ENCODE measurements at regions not wholly inside any gene's neighbourhood (a gene's known extent, or its start where the extent isn't known, plus 50 kb on each side); places are given as distances from the start of the nearest gene placed in this dataset.

DNA sequence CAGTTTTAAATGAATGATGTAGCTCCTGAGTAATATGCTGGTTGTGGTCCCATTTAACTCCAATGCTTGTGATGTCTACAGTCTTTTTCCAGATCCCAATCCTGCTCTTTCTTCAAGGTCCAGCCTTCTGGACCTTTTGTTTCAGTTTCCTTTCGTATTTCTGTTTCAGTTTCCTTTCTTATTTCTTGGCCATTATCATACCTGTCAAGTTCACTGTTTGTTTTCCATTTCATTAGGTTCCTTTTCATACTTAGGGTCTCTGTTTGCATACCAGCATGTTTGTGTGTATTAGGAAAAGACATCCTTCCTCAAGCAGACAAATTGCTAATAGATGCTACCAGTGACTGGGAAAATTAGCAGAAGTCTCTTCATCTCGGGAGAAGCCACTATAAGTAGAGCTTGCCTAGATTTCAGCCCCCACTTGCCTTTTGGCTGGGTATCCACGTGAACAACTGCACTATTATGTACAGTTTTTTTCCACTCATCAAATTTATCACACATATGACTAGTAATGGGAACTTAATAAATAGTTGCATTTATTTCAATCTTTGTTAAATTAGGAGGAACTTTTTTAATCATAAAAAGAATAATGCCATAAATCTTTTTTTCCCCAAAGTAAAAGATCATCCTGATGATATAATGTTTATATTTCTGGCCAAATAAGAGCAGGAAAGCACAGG is 583.4 kb downstream of the BCKDHB start:
- intact Hi-C loops (cut with micrococcal nuclease; ENCODE audit: unreplicated experiment) = no loop called here

GRCh38 chr6:80679992-80680391 is 573.5 kb downstream of the BCKDHB start:
- CTCF ChIA-PET = no interaction called here

More for the DNA sequence above, 583.4 kb downstream of the BCKDHB start:
- ChIA-PET CTCF (no interaction called here), POLR2A (no interaction called here)
- no peak for DNase-seq (ENCODE audit: low read depth, low spot score)
- Histone ChIP-seq H3K27me3 (ENCODE audit: control insufficient read depth, insufficient read depth, low read length) (no peaks in the 10 kb centered on the region), H3K9me3 (ENCODE audit: control insufficient read depth, insufficient read depth, low read depth, low read length) (no peaks in the 10 kb centered on the region), H3K36me3 (ENCODE audit: control insufficient read depth, insufficient read depth, low read length) (no peaks in the 10 kb centered on the region), H3K4me3 (ENCODE audit: low read depth in 2 of 2, low read length in 2 of 2) (peak overlapping the region in 1 of 2 experiments; percentile 2; a peak in 1 of 4 replicates), H3K27ac (ENCODE audit: low read length) (no peak overlapping the region), H3K4me1 (ENCODE audit: control insufficient read depth, insufficient read depth, low read length) (no peaks in the 10 kb centered on the region)
- BruUV-seq (replicated peaks) = no TSS peak
- in situ Hi-C loops (cut with HindIII; ENCODE audit: low pct_unique_long_range_greater_than_20kb, low sequenced_read_pairs) = no loop called here
- no peak for ATAC-seq
- no peak for TF ChIP-seq REST (IDR thresholded peaks at IDR 0.05; ENCODE audit: insufficient read depth in 1 of 2, low read depth in 2 of 2, low read length in 1 of 2)
- TF ChIP-seq, protein P1, sequence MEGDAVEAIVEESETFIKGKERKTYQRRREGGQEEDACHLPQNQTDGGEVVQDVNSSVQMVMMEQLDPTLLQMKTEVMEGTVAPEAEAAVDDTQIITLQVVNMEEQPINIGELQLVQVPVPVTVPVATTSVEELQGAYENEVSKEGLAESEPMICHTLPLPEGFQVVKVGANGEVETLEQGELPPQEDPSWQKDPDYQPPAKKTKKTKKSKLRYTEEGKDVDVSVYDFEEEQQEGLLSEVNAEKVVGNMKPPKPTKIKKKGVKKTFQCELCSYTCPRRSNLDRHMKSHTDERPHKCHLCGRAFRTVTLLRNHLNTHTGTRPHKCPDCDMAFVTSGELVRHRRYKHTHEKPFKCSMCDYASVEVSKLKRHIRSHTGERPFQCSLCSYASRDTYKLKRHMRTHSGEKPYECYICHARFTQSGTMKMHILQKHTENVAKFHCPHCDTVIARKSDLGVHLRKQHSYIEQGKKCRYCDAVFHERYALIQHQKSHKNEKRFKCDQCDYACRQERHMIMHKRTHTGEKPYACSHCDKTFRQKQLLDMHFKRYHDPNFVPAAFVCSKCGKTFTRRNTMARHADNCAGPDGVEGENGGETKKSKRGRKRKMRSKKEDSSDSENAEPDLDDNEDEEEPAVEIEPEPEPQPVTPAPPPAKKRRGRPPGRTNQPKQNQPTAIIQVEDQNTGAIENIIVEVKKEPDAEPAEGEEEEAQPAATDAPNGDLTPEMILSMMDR (IDR thresholded peaks at IDR 0.05) = no peak
- TF ChIP-seq SIN3A (IDR thresholded peaks at IDR 0.05; ENCODE audit: borderline replicate concordance, insufficient read depth, low read depth, low read length) = no peak
- TF ChIP-seq TCF7L2 (IDR thresholded peaks at IDR 0.05; ENCODE audit: low read depth, low read length) = no peak
- no peak for TF ChIP-seq POLR2AphosphoS5 (IDR thresholded peaks at IDR 0.05; ENCODE audit: low read depth, low read length)

More at GRCh38 chr6:80679992-80680391, 573.5 kb downstream of the BCKDHB start:
- intact Hi-C loops (cut with micrococcal nuclease; ENCODE audit: unreplicated experiment) (no loop called here), in situ Hi-C loops (cut with HindIII; ENCODE audit: low pct_unique_long_range_greater_than_20kb, low sequenced_read_pairs) (no loop called here)
- no peak for DNase-seq (ENCODE audit: low read depth, low spot score)
- H3K27ac ChIP-seq (ENCODE audit: low read length) = no peak overlapping the region
- H3K4me1 ChIP-seq (ENCODE audit: control insufficient read depth, insufficient read depth, low read length) = no peaks in the 10 kb centered on the region
- H3K4me3 ChIP-seq (ENCODE audit: low read depth in 2 of 2, low read length in 2 of 2) = no peak overlapping the region
- H3K36me3 ChIP-seq (ENCODE audit: control insufficient read depth, insufficient read depth, low read length) = no peaks in the 10 kb centered on the region
- POLR2A ChIA-PET = no interaction called here
- H3K27me3 ChIP-seq (ENCODE audit: control insufficient read depth, insufficient read depth, low read length) = no peaks in the 10 kb centered on the region
- no TSS peak for BruUV-seq (replicated peaks)
- TF ChIP-seq, protein P1 (IDR thresholded peaks at IDR 0.05) = no peak
- TF ChIP-seq SIN3A (IDR thresholded peaks at IDR 0.05; ENCODE audit: borderline replicate concordance, insufficient read depth, low read depth, low read length) (no peak), TCF7L2 (IDR thresholded peaks at IDR 0.05; ENCODE audit: low read depth, low read length) (no peak), REST (IDR thresholded peaks at IDR 0.05; ENCODE audit: insufficient read depth in 1 of 2, low read depth in 2 of 2, low read length in 1 of 2) (no peak), POLR2AphosphoS5 (IDR thresholded peaks at IDR 0.05; ENCODE audit: low read depth, low read length) (no peak)
- peaks cover 7% of the 10 kb centered on the region; the same call in 1 of the 2 replicates for H3K9me3 ChIP-seq (ENCODE audit: control insufficient read depth, insufficient read depth, low read depth, low read length)
- no peak for ATAC-seq
